Omental fat pad (tissue), 3 donors: ENCODE measurements at regions not wholly inside any gene's neighbourhood (a gene's known extent, or its start where the extent isn't known, plus 50 kb on each side); places are given as distances from the start of the nearest gene placed in this dataset.

Source experiments
- ATAC-seq: fragments of 150-250 bp; one replicate; pipeline ENCODE4 v1.9.1; 2016; ENCODE audit warnings: mild to moderate bottlenecking, moderate library complexity; ENCODE audit not compliant: low FRiP score
- DNase-seq: peaks from one replicate; pipeline ENCODE4 v3.0.0-alpha.2; 2019; ENCODE audit warnings: low spot score
- TF ChIP-seq, protein P1 (sequence below), 3 donors: fragments of 450-650 bp; IDR thresholded peaks; one replicate each; pipeline ENCODE4 v1.5.1; 2016 to 2017; ENCODE audit warnings: antibody characterized with exemption in 3 of 3, mild to moderate bottlenecking in 3 of 3, moderate library complexity in 2 of 3

GRCh38 chr3:73883497-73883896, 258.8 kb upstream of the PDZRN3 start:
- ATAC-seq (no peak), DNase-seq (no peak)
- TF ChIP-seq, protein P1, sequence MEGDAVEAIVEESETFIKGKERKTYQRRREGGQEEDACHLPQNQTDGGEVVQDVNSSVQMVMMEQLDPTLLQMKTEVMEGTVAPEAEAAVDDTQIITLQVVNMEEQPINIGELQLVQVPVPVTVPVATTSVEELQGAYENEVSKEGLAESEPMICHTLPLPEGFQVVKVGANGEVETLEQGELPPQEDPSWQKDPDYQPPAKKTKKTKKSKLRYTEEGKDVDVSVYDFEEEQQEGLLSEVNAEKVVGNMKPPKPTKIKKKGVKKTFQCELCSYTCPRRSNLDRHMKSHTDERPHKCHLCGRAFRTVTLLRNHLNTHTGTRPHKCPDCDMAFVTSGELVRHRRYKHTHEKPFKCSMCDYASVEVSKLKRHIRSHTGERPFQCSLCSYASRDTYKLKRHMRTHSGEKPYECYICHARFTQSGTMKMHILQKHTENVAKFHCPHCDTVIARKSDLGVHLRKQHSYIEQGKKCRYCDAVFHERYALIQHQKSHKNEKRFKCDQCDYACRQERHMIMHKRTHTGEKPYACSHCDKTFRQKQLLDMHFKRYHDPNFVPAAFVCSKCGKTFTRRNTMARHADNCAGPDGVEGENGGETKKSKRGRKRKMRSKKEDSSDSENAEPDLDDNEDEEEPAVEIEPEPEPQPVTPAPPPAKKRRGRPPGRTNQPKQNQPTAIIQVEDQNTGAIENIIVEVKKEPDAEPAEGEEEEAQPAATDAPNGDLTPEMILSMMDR (IDR thresholded peaks at IDR 0.05): no peak

DNA sequence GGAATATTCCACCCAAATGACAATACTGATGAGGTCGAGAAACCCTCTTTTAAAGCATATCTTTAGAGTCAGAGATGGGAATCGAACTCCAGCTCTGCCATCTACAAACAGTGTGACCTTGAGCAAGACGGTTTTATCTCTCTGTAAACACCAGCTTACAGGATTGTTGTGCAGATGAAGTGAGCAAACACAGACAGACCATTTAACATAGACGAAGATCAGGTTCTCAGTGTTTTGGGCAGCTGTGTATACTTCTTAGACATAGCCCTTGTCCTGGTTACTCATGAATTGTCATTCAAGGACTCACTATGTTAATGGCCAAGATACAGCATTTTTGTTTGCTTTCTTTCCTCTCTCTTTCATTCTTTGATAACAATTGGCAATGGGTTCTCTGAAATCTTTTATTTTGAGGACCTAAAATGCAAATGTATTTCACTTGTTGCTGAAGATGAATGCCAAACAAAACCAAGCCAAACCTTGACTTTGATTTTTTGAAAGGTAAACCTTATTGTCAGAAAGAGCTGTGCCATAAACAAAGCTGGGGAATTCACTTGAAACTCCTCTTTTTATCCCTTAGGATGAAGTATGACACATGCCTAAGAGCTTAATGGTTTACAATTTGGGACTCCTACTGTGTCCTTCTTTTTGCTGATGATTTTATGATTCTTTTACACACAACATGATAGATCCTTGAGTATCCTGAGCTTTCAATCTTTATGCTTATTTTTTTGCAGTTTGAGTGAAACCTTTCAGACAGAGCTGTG, 250.0 kb upstream of the PDZRN3 start:
- TF ChIP-seq, protein P1 (IDR thresholded peaks at IDR 0.05): no peak
- ATAC-seq: no peak
- DNase-seq: no peak

- TF ChIP-seq, protein P1 (IDR thresholded peaks at IDR 0.05): no peak
- DNase-seq (no peak), ATAC-seq (no peak)
Observed at GRCh38 chr3:73874161-73874560, 249.4 kb upstream of the PDZRN3 start.

- no peak for DNase-seq
- ATAC-seq: no peak
- TF ChIP-seq, protein P1 (IDR thresholded peaks at IDR 0.05): no peak
Observed at GRCh38 chr3:73868688-73869315, 244.1 kb upstream of the PDZRN3 start.

DNA sequence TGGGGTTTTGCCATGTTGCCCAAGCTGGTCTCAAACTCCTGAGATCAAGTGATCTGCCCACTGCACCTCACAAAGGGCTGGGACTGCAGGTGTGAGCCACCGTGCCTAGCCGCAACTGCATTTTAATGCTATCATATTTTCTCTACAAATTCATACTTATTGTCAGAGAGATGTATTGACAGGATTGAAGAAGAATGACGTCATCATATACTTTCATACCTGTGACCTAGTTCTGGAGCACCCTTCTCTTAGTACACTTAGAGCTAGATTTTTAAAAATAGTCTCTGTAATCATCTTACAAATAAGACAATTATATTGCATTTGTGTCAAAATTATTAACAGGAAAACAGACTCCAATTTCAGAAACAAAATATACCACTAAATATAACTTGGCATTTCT, 242.8 kb upstream of the PDZRN3 start:
- no peak for ATAC-seq
- TF ChIP-seq, protein P1 (IDR thresholded peaks at IDR 0.05): no peak
- no peak for DNase-seq

GRCh38 chr3:73866846-73867245, 242.1 kb upstream of the PDZRN3 start:
- TF ChIP-seq, protein P1 (IDR thresholded peaks at IDR 0.05): no peak
- no peak for DNase-seq
- ATAC-seq: no peak
